GM20000 (cell line): ENCODE measurements at regions not wholly inside any gene's neighbourhood (a gene's known extent, or its start where the extent isn't known, plus 50 kb on each side); places are given as distances from the start of the nearest gene placed in this dataset.

Source experiments
- DNase-seq: peaks from one replicate; pipeline ENCODE4 v3.0.0; 2012; ENCODE audit warnings: low spot score
- CTCF ChIP-seq: IDR thresholded peaks from 2 replicates; pipeline ENCODE4 v1.5.1; 2012; ENCODE audit warnings: mild to moderate bottlenecking, control low read depth; ENCODE audit errors: extremely low read depth, missing control alignments

- TF ChIP-seq CTCF = no peak
Observed at GRCh38 chr6:139759086-139759485, 384.6 kb upstream of the CITED2 start.

GRCh38 chr6:139758209-139758611, 383.8 kb upstream of the CITED2 start:
- no peak for DNase-seq
- TF ChIP-seq CTCF = no peak

More at GRCh38 chr6:139759086-139759485, 384.6 kb upstream of the CITED2 start:
- no peak for DNase-seq

- TF ChIP-seq CTCF = no peak
- DNase-seq = no peak
Observed at GRCh38 chr6:139757784-139758183, 383.3 kb upstream of the CITED2 start.

- no peak for DNase-seq
- no peak for TF ChIP-seq CTCF
Observed at GRCh38 chr6:139756381-139756780, 381.9 kb upstream of the CITED2 start.

- TF ChIP-seq CTCF = no peak
- DNase-seq = no peak
Observed at GRCh38 chr6:139754898-139755775, 380.7 kb upstream of the CITED2 start.

GRCh38 chr6:139753198-139753861, 378.9 kb upstream of the CITED2 start:
- TF ChIP-seq CTCF = no peak
- DNase-seq = no peak

GRCh38 chr6:139752086-139752485, 377.6 kb upstream of the CITED2 start:
- DNase-seq = no peak
- no peak for TF ChIP-seq CTCF
